ENCODE measurements at regions not wholly inside any gene's neighbourhood (a gene's known extent, or its start where the extent isn't known, plus 50 kb on each side); places are given as distances from the start of the nearest gene placed in this dataset.

DNA sequence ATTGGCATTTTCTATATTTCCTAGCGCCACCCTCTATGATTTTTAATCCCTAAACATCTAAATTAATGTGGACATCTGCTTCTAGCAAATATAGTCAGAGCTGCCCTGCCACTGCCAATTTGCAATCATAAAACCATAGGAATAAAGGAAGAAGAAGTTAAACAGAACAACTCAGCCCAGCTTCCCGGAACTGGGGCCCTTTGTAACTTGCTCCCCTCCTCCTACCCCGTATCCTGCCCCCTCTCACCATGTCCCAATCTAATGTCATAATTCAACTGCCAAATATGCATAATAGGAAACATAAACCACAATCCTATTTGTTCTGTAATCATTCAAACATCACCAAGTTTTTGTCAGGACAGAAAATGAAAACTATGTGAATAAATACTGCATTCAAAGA is 74.4 kb upstream of the ACP3 start:
- Histone ChIP-seq H3K27ac (ENCODE audit: low read length) (no peak overlapping the region), H3K4me3 (ENCODE audit: low read depth in 2 of 2, low read length in 2 of 2) (no peak overlapping the region), H3K27me3 (ENCODE audit: control insufficient read depth, insufficient read depth, low read length) (peaks cover 21% of the 10 kb centered on the region), H3K36me3 (ENCODE audit: control insufficient read depth, insufficient read depth, low read length) (no peaks in the 10 kb centered on the region), H3K9me3 (ENCODE audit: control insufficient read depth, insufficient read depth, low read depth, low read length) (no peaks in the 10 kb centered on the region), H3K4me1 (ENCODE audit: control insufficient read depth, insufficient read depth, low read length) (no peaks in the 10 kb centered on the region)
- ATAC-seq, result no peak
- in situ Hi-C loops (cut with HindIII; ENCODE audit: low pct_unique_long_range_greater_than_20kb, low sequenced_read_pairs), result no loop called here
- ChIA-PET POLR2A (interaction anchor here (0.6 kb wide), 1 partner anchor 175 kb away, joined by 3 read pairs; no protein-coding TSS in a partner anchor), CTCF (no interaction called here)
- intact Hi-C loops (cut with micrococcal nuclease; ENCODE audit: unreplicated experiment), result no loop called here
- TF ChIP-seq, protein P1, sequence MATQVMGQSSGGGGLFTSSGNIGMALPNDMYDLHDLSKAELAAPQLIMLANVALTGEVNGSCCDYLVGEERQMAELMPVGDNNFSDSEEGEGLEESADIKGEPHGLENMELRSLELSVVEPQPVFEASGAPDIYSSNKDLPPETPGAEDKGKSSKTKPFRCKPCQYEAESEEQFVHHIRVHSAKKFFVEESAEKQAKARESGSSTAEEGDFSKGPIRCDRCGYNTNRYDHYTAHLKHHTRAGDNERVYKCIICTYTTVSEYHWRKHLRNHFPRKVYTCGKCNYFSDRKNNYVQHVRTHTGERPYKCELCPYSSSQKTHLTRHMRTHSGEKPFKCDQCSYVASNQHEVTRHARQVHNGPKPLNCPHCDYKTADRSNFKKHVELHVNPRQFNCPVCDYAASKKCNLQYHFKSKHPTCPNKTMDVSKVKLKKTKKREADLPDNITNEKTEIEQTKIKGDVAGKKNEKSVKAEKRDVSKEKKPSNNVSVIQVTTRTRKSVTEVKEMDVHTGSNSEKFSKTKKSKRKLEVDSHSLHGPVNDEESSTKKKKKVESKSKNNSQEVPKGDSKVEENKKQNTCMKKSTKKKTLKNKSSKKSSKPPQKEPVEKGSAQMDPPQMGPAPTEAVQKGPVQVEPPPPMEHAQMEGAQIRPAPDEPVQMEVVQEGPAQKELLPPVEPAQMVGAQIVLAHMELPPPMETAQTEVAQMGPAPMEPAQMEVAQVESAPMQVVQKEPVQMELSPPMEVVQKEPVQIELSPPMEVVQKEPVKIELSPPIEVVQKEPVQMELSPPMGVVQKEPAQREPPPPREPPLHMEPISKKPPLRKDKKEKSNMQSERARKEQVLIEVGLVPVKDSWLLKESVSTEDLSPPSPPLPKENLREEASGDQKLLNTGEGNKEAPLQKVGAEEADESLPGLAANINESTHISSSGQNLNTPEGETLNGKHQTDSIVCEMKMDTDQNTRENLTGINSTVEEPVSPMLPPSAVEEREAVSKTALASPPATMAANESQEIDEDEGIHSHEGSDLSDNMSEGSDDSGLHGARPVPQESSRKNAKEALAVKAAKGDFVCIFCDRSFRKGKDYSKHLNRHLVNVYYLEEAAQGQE (IDR thresholded peaks at IDR 0.05; ENCODE audit: insufficient read depth in 1 of 2, low read depth in 2 of 2, low read length in 1 of 2), result no peak
- TF ChIP-seq, protein P2, sequence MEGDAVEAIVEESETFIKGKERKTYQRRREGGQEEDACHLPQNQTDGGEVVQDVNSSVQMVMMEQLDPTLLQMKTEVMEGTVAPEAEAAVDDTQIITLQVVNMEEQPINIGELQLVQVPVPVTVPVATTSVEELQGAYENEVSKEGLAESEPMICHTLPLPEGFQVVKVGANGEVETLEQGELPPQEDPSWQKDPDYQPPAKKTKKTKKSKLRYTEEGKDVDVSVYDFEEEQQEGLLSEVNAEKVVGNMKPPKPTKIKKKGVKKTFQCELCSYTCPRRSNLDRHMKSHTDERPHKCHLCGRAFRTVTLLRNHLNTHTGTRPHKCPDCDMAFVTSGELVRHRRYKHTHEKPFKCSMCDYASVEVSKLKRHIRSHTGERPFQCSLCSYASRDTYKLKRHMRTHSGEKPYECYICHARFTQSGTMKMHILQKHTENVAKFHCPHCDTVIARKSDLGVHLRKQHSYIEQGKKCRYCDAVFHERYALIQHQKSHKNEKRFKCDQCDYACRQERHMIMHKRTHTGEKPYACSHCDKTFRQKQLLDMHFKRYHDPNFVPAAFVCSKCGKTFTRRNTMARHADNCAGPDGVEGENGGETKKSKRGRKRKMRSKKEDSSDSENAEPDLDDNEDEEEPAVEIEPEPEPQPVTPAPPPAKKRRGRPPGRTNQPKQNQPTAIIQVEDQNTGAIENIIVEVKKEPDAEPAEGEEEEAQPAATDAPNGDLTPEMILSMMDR (IDR thresholded peaks at IDR 0.05), result no peak
- no TSS peak for BruUV-seq (replicated peaks)
- DNase-seq (ENCODE audit: low read depth, low spot score), result no peak

DNA sequence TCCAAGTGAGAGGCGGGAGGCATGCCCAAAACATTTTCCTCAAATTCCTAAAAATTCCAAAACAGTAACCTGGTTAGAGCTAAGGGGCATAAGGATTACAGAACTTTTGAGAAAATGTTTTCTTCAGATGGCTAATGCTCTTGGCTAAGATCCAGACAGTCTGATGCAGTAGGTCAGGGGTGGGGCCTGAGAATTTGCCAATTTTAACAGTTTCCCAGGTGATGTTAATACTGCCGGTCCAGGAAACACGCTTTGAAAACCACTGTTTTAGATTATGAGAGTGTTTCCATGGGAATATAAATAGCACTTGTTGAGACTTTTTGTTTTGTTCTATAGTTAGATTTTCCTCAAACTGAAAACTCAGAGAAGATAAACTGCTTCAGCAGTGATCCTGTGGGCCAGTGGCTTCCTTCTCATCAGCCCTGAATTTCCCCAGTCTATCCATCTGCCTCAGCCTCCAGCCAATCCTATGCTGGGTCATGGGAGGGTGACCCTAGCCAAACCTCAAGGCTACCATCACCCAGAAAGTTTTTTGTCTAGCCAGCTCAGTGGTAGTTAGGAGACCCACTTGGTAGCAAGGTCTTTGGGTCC is 71.6 kb upstream of the ACP3 start:
- no TSS peak for BruUV-seq (replicated peaks)
- CTCF ChIA-PET, result no interaction called here
- H3K4me3 ChIP-seq (ENCODE audit: low read depth in 2 of 2, low read length in 2 of 2), result no peak overlapping the region
- intact Hi-C loops (cut with micrococcal nuclease; ENCODE audit: unreplicated experiment), result no loop called here
- DNase-seq (ENCODE audit: low read depth, low spot score) (no peak), ATAC-seq (no peak)
- TF ChIP-seq, protein P2 (IDR thresholded peaks at IDR 0.05), result no peak
- TF ChIP-seq SIN3A (IDR thresholded peaks at IDR 0.05; ENCODE audit: borderline replicate concordance, insufficient read depth, low read depth, low read length) (no peak), POLR2AphosphoS5 (IDR thresholded peaks at IDR 0.05; ENCODE audit: low read depth, low read length) (no peak), TCF7L2 (IDR thresholded peaks at IDR 0.05; ENCODE audit: low read depth, low read length) (no peak)
- TF ChIP-seq, protein P1 (IDR thresholded peaks at IDR 0.05; ENCODE audit: insufficient read depth in 1 of 2, low read depth in 2 of 2, low read length in 1 of 2), result no peak
- H3K4me1 ChIP-seq (ENCODE audit: control insufficient read depth, insufficient read depth, low read length), result no peaks in the 10 kb centered on the region
- in situ Hi-C loops (cut with HindIII; ENCODE audit: low pct_unique_long_range_greater_than_20kb, low sequenced_read_pairs), result no loop called here
- no peak overlapping the region for H3K27ac ChIP-seq (ENCODE audit: low read length)
- H3K9me3 ChIP-seq (ENCODE audit: control insufficient read depth, insufficient read depth, low read depth, low read length), result no peaks in the 10 kb centered on the region
- H3K27me3 ChIP-seq (ENCODE audit: control insufficient read depth, insufficient read depth, low read length), result peaks cover 17% of the 10 kb centered on the region
- POLR2A ChIA-PET, result no interaction called here
- H3K36me3 ChIP-seq (ENCODE audit: control insufficient read depth, insufficient read depth, low read length), result no peaks in the 10 kb centered on the region

All from Panc1 (cell line).